ENCODE measurements at regions not wholly inside any gene's neighbourhood (a gene's known extent, or its start where the extent isn't known, plus 50 kb on each side); places are given as distances from the start of the nearest gene placed in this dataset.

DNA sequence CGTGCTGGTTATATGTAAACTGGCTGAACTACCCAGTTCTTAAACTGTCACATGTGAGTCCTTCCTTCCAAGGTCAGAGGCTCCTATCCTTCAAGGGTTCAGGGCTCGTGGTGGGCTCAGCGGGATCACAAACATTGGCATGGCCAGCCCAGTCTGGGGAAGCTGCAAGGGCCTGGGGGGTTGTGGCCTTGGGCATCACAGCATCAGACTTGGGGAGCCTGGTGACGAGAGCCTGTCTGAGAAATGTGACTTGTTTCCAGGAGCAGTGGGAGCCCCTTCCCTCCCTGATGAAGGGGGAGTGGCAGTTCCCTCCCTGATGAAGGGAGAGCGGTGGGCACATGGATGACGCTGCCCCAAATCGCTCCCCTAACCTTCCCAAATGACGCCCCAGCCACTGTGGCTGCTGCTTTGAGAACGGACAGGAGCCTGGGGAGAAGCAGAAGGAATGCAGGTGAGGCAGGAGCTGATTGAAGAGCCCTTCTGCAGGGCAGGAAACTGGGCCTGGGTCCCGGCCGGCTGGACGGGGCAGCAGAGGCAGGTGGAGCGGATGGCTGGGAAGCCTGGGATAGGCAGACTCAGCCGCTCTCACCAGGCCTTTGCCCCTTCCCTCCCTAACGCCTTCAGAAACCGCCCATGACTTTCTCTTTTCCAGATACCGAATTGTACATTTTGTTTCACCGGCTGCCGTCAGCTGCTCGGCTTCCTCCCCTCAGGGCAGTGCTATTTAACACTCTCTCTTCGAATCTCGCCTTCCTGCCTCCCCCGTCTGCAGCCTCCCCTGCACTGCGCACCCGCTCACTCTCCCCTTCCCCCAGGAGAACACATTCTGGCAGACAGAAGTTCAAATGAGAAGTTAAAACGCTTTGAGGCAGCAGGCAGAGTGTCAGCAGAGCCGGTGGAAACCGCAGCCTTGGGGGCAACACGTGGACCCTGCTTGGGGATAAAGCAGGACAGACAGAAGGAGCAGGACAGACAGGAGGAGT lies 1486.7 kb downstream of the BRD1 start:
- TF ChIP-seq, protein P1, sequence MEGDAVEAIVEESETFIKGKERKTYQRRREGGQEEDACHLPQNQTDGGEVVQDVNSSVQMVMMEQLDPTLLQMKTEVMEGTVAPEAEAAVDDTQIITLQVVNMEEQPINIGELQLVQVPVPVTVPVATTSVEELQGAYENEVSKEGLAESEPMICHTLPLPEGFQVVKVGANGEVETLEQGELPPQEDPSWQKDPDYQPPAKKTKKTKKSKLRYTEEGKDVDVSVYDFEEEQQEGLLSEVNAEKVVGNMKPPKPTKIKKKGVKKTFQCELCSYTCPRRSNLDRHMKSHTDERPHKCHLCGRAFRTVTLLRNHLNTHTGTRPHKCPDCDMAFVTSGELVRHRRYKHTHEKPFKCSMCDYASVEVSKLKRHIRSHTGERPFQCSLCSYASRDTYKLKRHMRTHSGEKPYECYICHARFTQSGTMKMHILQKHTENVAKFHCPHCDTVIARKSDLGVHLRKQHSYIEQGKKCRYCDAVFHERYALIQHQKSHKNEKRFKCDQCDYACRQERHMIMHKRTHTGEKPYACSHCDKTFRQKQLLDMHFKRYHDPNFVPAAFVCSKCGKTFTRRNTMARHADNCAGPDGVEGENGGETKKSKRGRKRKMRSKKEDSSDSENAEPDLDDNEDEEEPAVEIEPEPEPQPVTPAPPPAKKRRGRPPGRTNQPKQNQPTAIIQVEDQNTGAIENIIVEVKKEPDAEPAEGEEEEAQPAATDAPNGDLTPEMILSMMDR (IDR thresholded peaks at IDR 0.05), result no peak
- TF ChIP-seq EP300 (IDR thresholded peaks at IDR 0.05), result no peak
- TF ChIP-seq POLR2A (IDR thresholded peaks at IDR 0.05), result no peak
- TF ChIP-seq POLR2AphosphoS5 (IDR thresholded peaks at IDR 0.05), result no peak
